ENCODE measurements at regions not wholly inside any gene's neighbourhood (a gene's known extent, or its start where the extent isn't known, plus 50 kb on each side); places are given as distances from the start of the nearest gene placed in this dataset.

GRCh38 chr11:133659538-133660201 lies 127.4 kb upstream of the OPCML start:
- no peak for ATAC-seq
- H3K36me3 ChIP-seq, result no peaks in the 10 kb centered on the region
- 27% methylated on average over 8 of the region's 8 CpGs for WGBS (ENCODE audit: insufficient coverage, low coverage, low lambda C conversion rate, missing lambda C conversion rate)
- H3K27me3 ChIP-seq, result no peaks in the 10 kb centered on the region
- H3K4me3 ChIP-seq, result no peak overlapping the region
- intact Hi-C loops (cut with DNase I), result no loop called here
- DNase-seq, result no peak
- no peak overlapping the region for H3K27ac ChIP-seq
- no peaks in the 10 kb centered on the region for H3K9me3 ChIP-seq
- no peaks in the 10 kb centered on the region for H3K4me1 ChIP-seq
- TF ChIP-seq POLR2A (IDR thresholded peaks at IDR 0.05) (no peak), CTCF (IDR thresholded peaks at IDR 0.05) (no peak)

GRCh38 chr11:133657054-133657453 lies 124.8 kb upstream of the OPCML start:
- no peak for ATAC-seq

GRCh38 chr11:133656082-133656635 lies 123.9 kb upstream of the OPCML start:
- no peak for DNase-seq
- 17% methylated on average over 1 of the region's 13 CpGs for WGBS (ENCODE audit: insufficient coverage, low coverage, low lambda C conversion rate, missing lambda C conversion rate)

More at GRCh38 chr11:133657054-133657453, 124.8 kb upstream of the OPCML start:
- intact Hi-C loops (cut with DNase I), result no loop called here
- Histone ChIP-seq H3K27ac (no peak overlapping the region), H3K4me3 (no peak overlapping the region), H3K9me3 (no peaks in the 10 kb centered on the region), H3K4me1 (no peaks in the 10 kb centered on the region), H3K36me3 (no peaks in the 10 kb centered on the region), H3K27me3 (no peaks in the 10 kb centered on the region)
- DNase-seq, result no peak
- no peak for TF ChIP-seq CTCF (IDR thresholded peaks at IDR 0.05)
- no peak for TF ChIP-seq POLR2A (IDR thresholded peaks at IDR 0.05)
- WGBS (ENCODE audit: insufficient coverage, low coverage, low lambda C conversion rate, missing lambda C conversion rate), result 47% methylated on average over 2 of the region's 3 CpGs

GRCh38 chr11:133654630-133655212 lies 122.4 kb upstream of the OPCML start:
- no peak overlapping the region for H3K27ac ChIP-seq
- TF ChIP-seq CTCF (IDR thresholded peaks at IDR 0.05), result no peak
- no peak for TF ChIP-seq POLR2A (IDR thresholded peaks at IDR 0.05)
- no peak for ATAC-seq
- WGBS (ENCODE audit: insufficient coverage, low coverage, low lambda C conversion rate, missing lambda C conversion rate), result 44% methylated on average over 8 of the region's 12 CpGs
- no peak for DNase-seq
- intact Hi-C loops (cut with DNase I), result no loop called here
- no peaks in the 10 kb centered on the region for H3K4me1 ChIP-seq
- no peaks in the 10 kb centered on the region for H3K36me3 ChIP-seq
- H3K4me3 ChIP-seq, result no peak overlapping the region
- no peaks in the 10 kb centered on the region for H3K9me3 ChIP-seq
- H3K27me3 ChIP-seq, result no peaks in the 10 kb centered on the region

More at GRCh38 chr11:133656082-133656635, 123.9 kb upstream of the OPCML start:
- H3K9me3 ChIP-seq, result no peaks in the 10 kb centered on the region
- H3K36me3 ChIP-seq, result no peaks in the 10 kb centered on the region
- H3K27ac ChIP-seq, result no peak overlapping the region
- no peak overlapping the region for H3K4me3 ChIP-seq
- intact Hi-C loops (cut with DNase I), result no loop called here
- TF ChIP-seq POLR2A (IDR thresholded peaks at IDR 0.05), result no peak
- TF ChIP-seq CTCF (IDR thresholded peaks at IDR 0.05), result no peak
- peak in 1 of 4 donors; percentile 17 for ATAC-seq
- H3K4me1 ChIP-seq, result no peaks in the 10 kb centered on the region
- H3K27me3 ChIP-seq, result no peaks in the 10 kb centered on the region

All from right lobe of liver (tissue), 6 donors.